Smooth muscle cell (in vitro differentiated cells): ENCODE measurements at regions not wholly inside any gene's neighbourhood (a gene's known extent, or its start where the extent isn't known, plus 50 kb on each side); places are given as distances from the start of the nearest gene placed in this dataset.

ENCODE experiments used
- DNase-seq: peaks from one replicate; lab custom pipeline; 2025; ENCODE audit not compliant: unreplicated experiment; lab: John Stamatoyannopoulos, UW
- H2AFZ ChIP-seq: fragments of 200-600 bp; sonication (generic); 2 replicates; pipeline ENCODE4 v1.6.0; 2016; ENCODE audit warnings: antibody characterized with exemption, low read depth, mild to moderate bottlenecking
- H3F3A ChIP-seq: fragments of 200-600 bp; sonication (generic); 2 replicates; pipeline ENCODE4 v1.6.0; 2017; ENCODE audit warnings: antibody characterized with exemption, low read depth
- H3K27ac ChIP-seq: fragments of 200-600 bp; sonication (generic); 2 replicates; pipeline ENCODE4 v1.5.1; 2016; ENCODE audit warnings: low read depth, mild to moderate bottlenecking
- H3K27me3 ChIP-seq: fragments of 200-600 bp; sonication (generic); 2 replicates; pipeline ENCODE4 v1.6.1; 2016; ENCODE audit warnings: low read depth, mild to moderate bottlenecking
- H3K36me3 ChIP-seq: fragments of 200-600 bp; sonication (generic); 2 replicates; pipeline ENCODE4 v1.5.1; 2016; ENCODE audit warnings: low read depth
- H3K4me1 ChIP-seq: fragments of 200-600 bp; sonication (generic); 2 replicates; pipeline ENCODE4 v1.5.1; 2016; ENCODE audit warnings: low read depth
- H3K4me2 ChIP-seq: fragments of 200-600 bp; sonication (generic); 2 replicates; pipeline ENCODE4 v1.6.0; 2016; ENCODE audit warnings: mild to moderate bottlenecking
- H3K4me3 ChIP-seq: fragments of 200-600 bp; sonication (generic); 2 replicates; pipeline ENCODE4 v1.5.1; 2016; ENCODE audit warnings: mild to moderate bottlenecking
- H3K79me2 ChIP-seq: fragments of 200-600 bp; sonication (generic); 2 replicates; pipeline ENCODE4 v1.6.0; 2016; ENCODE audit warnings: low read depth, mild to moderate bottlenecking
- H3K9ac ChIP-seq: fragments of 200-600 bp; sonication (generic); 2 replicates; pipeline ENCODE4 v1.6.0; 2016; ENCODE audit warnings: low read depth
- H3K9me3 ChIP-seq: fragments of 200-600 bp; sonication (generic); replicated peaks from 2 replicates; pipeline ENCODE4 v1.5.1; 2016; ENCODE audit warnings: low read depth
- H4K20me1 ChIP-seq: fragments of 200-600 bp; sonication (generic); 2 replicates; pipeline ENCODE4 v1.6.0; 2016; ENCODE audit warnings: low read depth
- CTCF ChIP-seq: fragments of 200-600 bp; sonication (generic); IDR thresholded peaks from 2 replicates; pipeline ENCODE4 v1.5.1; 2017; ENCODE audit warnings: borderline replicate concordance, mild to moderate bottlenecking, antibody characterized with exemption; ENCODE audit not compliant: insufficient read depth, poor library complexity, severe bottlenecking
- WGBS: methylation state at CpG from one replicate; pipeline ENCODE4 v1.1.7; 2016; ENCODE audit warnings: low lambda C conversion rate; 5-methylcytosine and 5-hydroxymethylcytosine counted together

- 75% methylated on average over 1 of the region's 1 CpG for WGBS
- no peak for DNase-seq
- Histone ChIP-seq H3K9me3 (no peaks in the 10 kb centered on the region), H3K27me3 (no peaks in the 10 kb centered on the region), H3K79me2 (no peaks in the 10 kb centered on the region), H3K9ac (no peak overlapping the region), H4K20me1 (no peaks in the 10 kb centered on the region), H3K4me1 (no peaks in the 10 kb centered on the region), H3K4me2 (no peak overlapping the region), H3K4me3 (no peak overlapping the region), H3F3A (no peaks in the 10 kb centered on the region), H2AFZ (no peak overlapping the region), H3K36me3 (no peaks in the 10 kb centered on the region), H3K27ac (no peak overlapping the region)
- TF ChIP-seq CTCF, result no peak
Observed at GRCh38 chr4:164485136-164485535, 268.8 kb upstream of the SMIM31 start.

- H3K27ac ChIP-seq, result no peak overlapping the region
- WGBS, result 51% methylated on average over 3 of the region's 3 CpGs
- no peaks in the 10 kb centered on the region for H4K20me1 ChIP-seq
- no peak overlapping the region for H3K9ac ChIP-seq
- H3F3A ChIP-seq, result no peaks in the 10 kb centered on the region
- no peaks in the 10 kb centered on the region for H3K79me2 ChIP-seq
- H3K9me3 ChIP-seq, result no peaks in the 10 kb centered on the region
- H2AFZ ChIP-seq, result no peak overlapping the region
- no peaks in the 10 kb centered on the region for H3K27me3 ChIP-seq
- H3K4me2 ChIP-seq, result no peak overlapping the region
- DNase-seq, result no peak
- H3K36me3 ChIP-seq, result no peaks in the 10 kb centered on the region
- H3K4me3 ChIP-seq, result no peak overlapping the region
- no peaks in the 10 kb centered on the region for H3K4me1 ChIP-seq
- no peak for TF ChIP-seq CTCF
Observed at GRCh38 chr4:164488114-164488513, 265.8 kb upstream of the SMIM31 start.

DNA sequence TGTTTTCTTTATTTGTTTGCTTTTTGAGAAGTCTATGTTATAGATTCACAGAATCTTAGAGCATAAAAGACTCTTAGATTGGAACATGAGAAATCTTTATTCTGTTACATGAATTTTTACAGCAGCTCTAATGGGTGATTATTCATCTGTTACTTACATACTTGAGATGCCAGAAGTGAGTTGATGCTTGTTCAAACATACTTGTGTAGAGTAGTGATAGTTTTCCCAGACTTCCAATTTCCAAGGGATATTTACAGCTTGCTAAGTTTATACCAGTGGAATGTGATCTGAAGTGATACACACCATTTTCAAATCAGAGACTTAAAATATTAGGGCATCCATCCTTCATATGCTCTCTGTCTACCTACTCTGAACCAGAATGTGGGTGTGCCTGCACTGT, 252.9 kb upstream of the SMIM31 start:
- no peaks in the 10 kb centered on the region for H3K79me2 ChIP-seq
- no peaks in the 10 kb centered on the region for H3K36me3 ChIP-seq
- H3K4me3 ChIP-seq, result no peak overlapping the region
- H4K20me1 ChIP-seq, result no peaks in the 10 kb centered on the region
- no peaks in the 10 kb centered on the region for H3K27me3 ChIP-seq
- DNase-seq, result no peak
- peak overlapping the region; percentile 12 for H3K4me2 ChIP-seq
- peaks cover 1% of the 10 kb centered on the region for H3K4me1 ChIP-seq
- no peak overlapping the region for H3K27ac ChIP-seq
- H2AFZ ChIP-seq, result peak overlapping the region; percentile 63
- H3K9me3 ChIP-seq, result no peaks in the 10 kb centered on the region
- no peak overlapping the region for H3K9ac ChIP-seq
- H3F3A ChIP-seq, result no peaks in the 10 kb centered on the region
- TF ChIP-seq CTCF, result no peak

- Histone ChIP-seq H3K4me1 (peaks cover 5% of the 10 kb centered on the region), H3K4me3 (no peak overlapping the region), H3K9me3 (no peaks in the 10 kb centered on the region), H3K36me3 (no peaks in the 10 kb centered on the region), H3K9ac (no peak overlapping the region), H3K4me2 (no peak overlapping the region), H3K27ac (no peak overlapping the region), H3F3A (no peaks in the 10 kb centered on the region), H3K27me3 (no peaks in the 10 kb centered on the region), H3K79me2 (no peaks in the 10 kb centered on the region), H4K20me1 (no peaks in the 10 kb centered on the region), H2AFZ (no peak overlapping the region)
- DNase-seq, result no peak
- 78% methylated on average over 3 of the region's 3 CpGs for WGBS
- TF ChIP-seq CTCF, result no peak
Observed at GRCh38 chr4:164503874-164504273, 250.1 kb upstream of the SMIM31 start.
